Activated naive CD4-positive, alpha-beta T cell (primary cell): ENCODE measurements at regions not wholly inside any gene's neighbourhood (a gene's known extent, or its start where the extent isn't known, plus 50 kb on each side); places are given as distances from the start of the nearest gene placed in this dataset.

ENCODE experiments used
- DNase-seq, 4 experiments: peaks; one replicate each; lab custom pipeline; 2025; lab: John Stamatoyannopoulos, UW

- DNase-seq, result no peak
Measured at GRCh38 chr3:176430244-176431037, 766.8 kb downstream of the TBL1XR1 start.

- no peak for DNase-seq
Measured at GRCh38 chr3:176428552-176428951, 768.7 kb downstream of the TBL1XR1 start.

GRCh38 chr3:176426371-176426770 lies 770.9 kb downstream of the TBL1XR1 start:
- DNase-seq, result no peak

GRCh38 chr3:176416870-176417269 lies 780.4 kb downstream of the TBL1XR1 start:
- no peak for DNase-seq

- no peak for DNase-seq
Measured at GRCh38 chr3:176415661-176416295, 781.5 kb downstream of the TBL1XR1 start.

GRCh38 chr3:176412771-176413170 lies 784.5 kb downstream of the TBL1XR1 start:
- DNase-seq, result no peak

GRCh38 chr3:176403531-176403930 lies 793.8 kb downstream of the TBL1XR1 start:
- DNase-seq, result no peak

DNA sequence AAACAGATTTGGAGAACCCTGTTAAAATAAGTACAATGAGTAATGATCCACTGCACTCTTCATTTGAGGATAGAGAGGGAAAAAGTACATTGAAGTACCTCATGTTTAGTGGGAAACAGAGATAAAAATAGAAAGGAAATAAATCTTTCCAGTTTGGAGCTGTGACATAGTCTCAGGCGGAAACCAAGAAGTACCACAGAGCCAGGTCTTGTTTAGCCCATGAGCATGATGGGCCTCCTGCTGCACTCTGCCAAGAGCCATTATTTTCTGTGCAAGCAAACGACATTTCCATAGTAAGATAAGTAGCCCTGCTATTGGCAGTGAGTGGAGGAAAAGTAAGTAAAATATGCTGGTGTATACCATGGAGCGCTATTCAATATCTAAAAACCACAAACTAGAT lies 796.1 kb downstream of the TBL1XR1 start:
- DNase-seq, result no peak

DNA sequence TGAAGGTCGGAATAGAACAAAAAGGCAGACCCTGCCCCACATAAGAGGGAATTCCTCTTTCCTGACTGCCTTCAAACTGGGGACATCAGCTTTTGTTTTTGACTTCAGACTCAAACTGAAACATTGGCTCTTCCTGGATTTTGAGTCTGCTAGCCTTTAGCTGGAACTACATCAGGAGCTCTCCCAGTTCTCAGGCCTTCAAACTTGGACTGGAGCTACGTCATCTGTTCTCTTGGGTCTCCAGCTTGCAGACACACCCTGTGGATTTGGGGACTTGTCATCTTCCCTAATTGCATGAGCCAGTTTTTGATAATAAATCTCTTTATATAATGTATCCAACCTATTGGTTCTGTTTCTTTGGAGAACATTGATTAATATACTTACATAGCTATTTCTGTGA lies 798.1 kb downstream of the TBL1XR1 start:
- no peak for DNase-seq

GRCh38 chr3:176395240-176395639 lies 802.0 kb downstream of the TBL1XR1 start:
- no peak for DNase-seq

- DNase-seq, result no peak
Measured at GRCh38 chr3:176378789-176379188, 818.5 kb downstream of the TBL1XR1 start.

GRCh38 chr3:176376531-176376930 lies 820.8 kb downstream of the TBL1XR1 start:
- no peak for DNase-seq

GRCh38 chr3:176375519-176375918 lies 821.8 kb downstream of the TBL1XR1 start:
- DNase-seq, result no peak

DNA sequence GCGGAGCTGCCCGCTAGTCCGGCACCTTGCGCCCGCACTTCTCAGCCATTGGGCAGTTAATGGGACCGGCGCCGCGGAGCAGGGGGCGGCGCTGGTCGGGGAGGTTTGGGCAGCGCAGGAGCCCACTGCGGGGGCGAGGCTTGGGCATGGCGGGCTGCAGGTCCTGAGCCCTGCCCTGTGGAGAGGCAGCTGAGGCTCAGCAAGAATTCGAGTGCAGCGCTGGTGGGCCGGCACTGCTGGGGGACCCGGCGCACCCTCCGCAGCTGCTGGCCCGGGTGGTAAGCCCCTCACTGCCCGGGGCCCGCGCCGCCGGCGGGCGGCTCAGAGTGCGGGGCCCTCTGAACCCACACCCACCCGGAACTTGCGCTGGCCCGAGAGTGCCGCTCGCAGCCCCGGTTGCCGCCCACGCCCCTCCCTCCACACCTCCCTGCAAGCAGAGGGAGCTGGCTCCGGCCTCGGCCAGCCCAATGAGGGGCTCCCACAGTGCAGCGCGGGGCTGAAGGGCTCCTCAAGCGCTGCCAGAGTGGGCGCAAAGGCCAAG lies 835.0 kb downstream of the TBL1XR1 start:
- no peak for DNase-seq

DNA sequence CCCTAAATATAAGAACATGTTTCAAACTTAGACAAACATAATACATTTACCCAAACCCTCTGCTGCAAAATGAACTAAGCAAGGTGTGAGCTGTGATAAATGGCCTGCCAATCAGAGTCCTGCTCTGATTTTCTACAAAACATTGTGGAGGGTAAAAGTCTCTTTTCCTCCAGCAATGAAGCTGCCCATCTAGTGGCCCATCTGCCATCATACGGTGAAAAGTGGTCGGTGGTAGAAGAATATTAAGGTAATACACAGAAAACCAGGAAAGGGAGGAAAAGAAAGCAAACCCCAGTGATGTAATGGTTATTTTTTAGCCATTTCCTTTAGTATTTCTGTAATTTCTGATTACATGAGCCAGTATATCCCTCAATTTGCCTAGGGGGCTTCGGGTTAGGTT lies 838.1 kb downstream of the TBL1XR1 start:
- DNase-seq, result no peak

GRCh38 chr3:176357891-176358290 lies 839.4 kb downstream of the TBL1XR1 start:
- no peak for DNase-seq

GRCh38 chr3:176354843-176355242 lies 842.4 kb downstream of the TBL1XR1 start:
- no peak for DNase-seq

DNA sequence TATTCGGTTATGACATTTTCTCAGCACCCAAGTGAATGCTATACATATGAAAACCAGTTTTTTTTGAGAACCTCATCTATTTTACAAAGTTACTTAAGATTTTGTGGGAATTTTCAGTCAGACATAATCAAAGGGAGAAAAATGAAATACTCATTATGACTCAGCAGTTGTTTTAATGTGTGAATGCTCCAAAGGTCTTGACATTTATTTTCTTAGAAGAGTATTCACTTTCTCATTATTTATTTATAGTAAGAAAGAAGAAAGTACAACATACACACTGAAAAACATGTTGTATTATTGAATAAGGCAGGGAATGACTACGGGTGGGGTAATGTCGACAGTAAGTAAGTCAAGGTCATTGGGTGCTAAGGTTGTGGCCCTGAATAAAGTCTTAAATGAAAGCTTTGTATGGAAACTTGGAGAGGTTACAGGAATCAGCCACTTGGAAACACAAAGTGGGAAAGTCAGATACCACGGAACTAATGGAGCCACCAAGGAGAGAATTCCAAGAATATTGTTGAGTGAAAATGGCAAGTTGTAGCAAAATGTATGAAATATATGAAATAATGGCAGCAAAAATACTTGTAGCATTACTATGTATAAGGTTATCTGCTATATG lies 844.5 kb downstream of the TBL1XR1 start:
- no peak for DNase-seq

DNA sequence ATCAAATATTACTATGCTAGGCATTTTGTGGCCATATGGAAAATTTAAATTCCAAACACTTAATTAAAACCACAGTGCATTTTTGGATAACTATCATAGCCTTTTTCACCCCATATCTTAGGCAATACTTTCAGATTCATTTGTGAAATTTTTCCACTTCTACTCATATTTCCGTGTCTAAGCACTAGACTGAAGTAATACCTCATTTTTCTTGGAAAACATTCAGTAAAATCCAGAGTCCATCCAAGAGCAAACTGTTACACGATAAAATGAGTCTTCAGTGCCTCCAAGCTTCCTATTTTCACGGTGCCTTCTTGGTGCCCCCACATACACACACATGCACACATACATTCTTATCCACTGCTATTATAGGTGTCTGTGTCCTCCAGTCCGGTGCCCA lies 845.9 kb downstream of the TBL1XR1 start:
- DNase-seq, result no peak

GRCh38 chr3:176349706-176350105 lies 847.6 kb downstream of the TBL1XR1 start:
- no peak for DNase-seq

- no peak for DNase-seq
Measured at GRCh38 chr3:176347424-176348146, 849.7 kb downstream of the TBL1XR1 start.

- no peak for DNase-seq
Measured at GRCh38 chr3:176341963-176342362, 855.3 kb downstream of the TBL1XR1 start.
